H1 (cell line): ENCODE measurements at regions not wholly inside any gene's neighbourhood (a gene's known extent, or its start where the extent isn't known, plus 50 kb on each side); places are given as distances from the start of the nearest gene placed in this dataset.

Experiments used
- CTCF ChIA-PET: fragments of 300-600 bp; sonication (Branson Sonifier 250); formaldehyde crosslinking; loops from one replicate; lab custom pipeline; 2021; ENCODE audit not compliant: partially characterized antibody; lab: Charles Lee
- POLR2A ChIA-PET: fragments of 300-600 bp; sonication (Branson Sonifier 250); formaldehyde crosslinking; loops from one replicate; lab custom pipeline; 2021; ENCODE audit warnings: inconsistent platforms; ENCODE audit not compliant: partially characterized antibody; lab: Charles Lee
- DNase-seq, 2 experiments: peaks; one replicate each; pipeline versions ENCODE4 v3.0.0 to v3.0.0-alpha.2; 2010 to 2022; ENCODE audit warnings: low spot score in 2 of 2, low read depth in 1 of 2, mixed read lengths in 1 of 2
- FAIRE-seq: peaks from 2 replicates; lab custom pipeline; 2011; peaks lifted over from hg19 to GRCh38; lab: Jason Lieb, UNC
- H2AFZ ChIP-seq: 2 replicates; pipeline ENCODE4 v1.8.1; 2012; ENCODE audit warnings: low read length, inconsistent platforms
- H2AK5ac ChIP-seq: 2 replicates; pipeline ENCODE4 v1.6.1; 2013; ENCODE audit warnings: low read depth, low read length
- H2BK120ac ChIP-seq: replicated peaks from 2 replicates; pipeline ENCODE3; 2013; ENCODE audit warnings: low read depth, low read length, inconsistent platforms
- H2BK12ac ChIP-seq: 2 replicates; pipeline ENCODE4 v1.6.1; 2013; ENCODE audit warnings: low read depth, low read length
- H2BK15ac ChIP-seq: 2 replicates; pipeline ENCODE4 v1.6.1; 2013; ENCODE audit warnings: low read length
- H2BK20ac ChIP-seq: 2 replicates; pipeline ENCODE4 v1.6.1; 2013; ENCODE audit warnings: low read length
- H2BK5ac ChIP-seq: 2 replicates; pipeline ENCODE4 v1.6.1; 2013; ENCODE audit warnings: low read depth, low read length
- H3K14ac ChIP-seq: 2 replicates; pipeline ENCODE4 v1.6.1; 2013; ENCODE audit warnings: inconsistent platforms; ENCODE audit not compliant: insufficient read length
- H3K18ac ChIP-seq: 2 replicates; pipeline ENCODE4 v1.6.1; 2013; ENCODE audit warnings: low read length; ENCODE audit errors: extremely low read depth
- H3K23ac ChIP-seq: 2 replicates; pipeline ENCODE4 v1.6.1; 2013; ENCODE audit warnings: inconsistent platforms; ENCODE audit not compliant: insufficient read length
- H3K23me2 ChIP-seq: 2 replicates; pipeline ENCODE4 v1.6.1; 2013; ENCODE audit warnings: low read depth, low read length
- H3K27ac ChIP-seq: 2 replicates; pipeline ENCODE4 v1.6.1; 2011; ENCODE audit warnings: low read depth, low read length, inconsistent platforms
- H3K27me3 ChIP-seq, 4 experiments: replicated peaks in 1 of 4; 1 replicate in 1 of 4; 2 replicates in 3 of 4; pipeline versions ENCODE4 v1.6.1 to v1.8.1; 2011 to 2013; ENCODE audit warnings: low read length in 3 of 4, mild to moderate bottlenecking in 3 of 4, inconsistent platforms in 2 of 4, mixed read lengths in 2 of 4, moderate library complexity in 1 of 4; ENCODE audit not compliant: control insufficient read depth in 3 of 4, insufficient read depth in 3 of 4; ENCODE audit errors: extremely low read depth in 1 of 4
- H3K36me3 ChIP-seq, 4 experiments: 2 replicates each; pipeline versions ENCODE4 v1.6.1 to v1.8.1; 2011 to 2013; ENCODE audit warnings: mild to moderate bottlenecking in 4 of 4, low read length in 3 of 4, moderate library complexity in 2 of 4, control low read depth in 1 of 4, inconsistent platforms in 1 of 4; ENCODE audit not compliant: insufficient read depth in 4 of 4, control insufficient read depth in 2 of 4
- H3K4ac ChIP-seq: replicated peaks from 2 replicates; pipeline ENCODE3; 2013; ENCODE audit warnings: low read length, low read depth, mixed read lengths, inconsistent platforms; ENCODE audit not compliant: insufficient read length
- H3K4me1 ChIP-seq, 4 experiments: replicated peaks in 1 of 4; 1 replicate in 1 of 4; 2 replicates in 3 of 4; pipeline versions ENCODE4 v1.6.1 to v1.8.1; 2011 to 2013; ENCODE audit warnings: low read length in 3 of 4, inconsistent platforms in 2 of 4, mixed read lengths in 1 of 4; ENCODE audit not compliant: insufficient read depth in 4 of 4, control insufficient read depth in 3 of 4
- H3K4me2 ChIP-seq, 2 experiments: 2 replicates each; pipeline versions ENCODE4 v1.6.1 to v1.8.1; 2011 to 2013; ENCODE audit warnings: low read depth in 2 of 2, low read length in 2 of 2, control low read depth in 1 of 2, inconsistent platforms in 1 of 2, mild to moderate bottlenecking in 1 of 2; ENCODE audit not compliant: insufficient read depth in 1 of 2
- H3K4me3 ChIP-seq, 4 experiments: fragments of 200-600, 300-600 bp in 1 of 4; sonication (generic), shearing (Covaris generic), sonication (Bioruptor Twin) in 1 of 4; 2 replicates each; pipeline versions ENCODE4 v1.5.1 to v1.8.1; 2011 to 2016; ENCODE audit warnings: low read length in 4 of 4, low read depth in 3 of 4, control low read depth in 2 of 4, inconsistent platforms in 2 of 4, mild to moderate bottlenecking in 2 of 4, mixed read lengths in 1 of 4, moderate library complexity in 1 of 4; ENCODE audit not compliant: insufficient read depth in 2 of 4; ENCODE audit errors: extremely low read depth in 1 of 4
- H3K56ac ChIP-seq: replicated peaks from 2 replicates; pipeline ENCODE3; 2013; ENCODE audit warnings: low read depth, mild to moderate bottlenecking, mixed read lengths, low read length, inconsistent platforms; ENCODE audit not compliant: insufficient read length
- H3K79me1 ChIP-seq: 2 replicates; pipeline ENCODE4 v1.6.1; 2013; ENCODE audit warnings: low read depth, low read length, control low read depth
- H3K79me2 ChIP-seq, 2 experiments: 2 replicates each; pipeline versions ENCODE4 v1.6.1 to v1.8.1; 2012 to 2013; ENCODE audit warnings: low read length in 2 of 2, mild to moderate bottlenecking in 2 of 2, inconsistent platforms in 1 of 2; ENCODE audit not compliant: insufficient read depth in 2 of 2, control insufficient read depth in 1 of 2
- H3K9ac ChIP-seq, 4 experiments: replicated peaks in 1 of 4; 1 replicate in 1 of 4; 2 replicates in 3 of 4; pipeline versions ENCODE4 v1.6.1 to v1.8.1; 2011 to 2013; ENCODE audit warnings: low read depth in 3 of 4, low read length in 3 of 4, control low read depth in 2 of 4, mild to moderate bottlenecking in 2 of 4, moderate library complexity in 2 of 4, inconsistent platforms in 1 of 4; ENCODE audit errors: extremely low read depth in 1 of 4
- H3K9me3 ChIP-seq, 2 experiments: 2 replicates each; pipeline versions ENCODE4 v1.6.1 to v1.8.1; 2012 to 2013; ENCODE audit warnings: mild to moderate bottlenecking in 2 of 2, moderate library complexity in 2 of 2, control low read depth in 1 of 2, inconsistent platforms in 1 of 2, low read depth in 1 of 2, low read length in 1 of 2, mixed read lengths in 1 of 2; ENCODE audit not compliant: insufficient read depth in 2 of 2
- H4K20me1 ChIP-seq, 2 experiments: replicated peaks in 1 of 2; 2 replicates each; pipeline versions ENCODE3 to v1.8.1; 2011 to 2013; ENCODE audit warnings: inconsistent platforms in 2 of 2, low read length in 2 of 2, mild to moderate bottlenecking in 1 of 2; ENCODE audit not compliant: insufficient read depth in 2 of 2, control insufficient read depth in 1 of 2
- H4K5ac ChIP-seq: 2 replicates; pipeline ENCODE4 v1.6.1; 2013; ENCODE audit warnings: low read length, low read depth, mixed read lengths, inconsistent platforms; ENCODE audit not compliant: insufficient read length
- H4K8ac ChIP-seq: 2 replicates; pipeline ENCODE4 v1.8.0; 2013; ENCODE audit warnings: mild to moderate bottlenecking, moderate library complexity, low read length, inconsistent platforms; ENCODE audit not compliant: insufficient read depth; ENCODE audit errors: extremely low read depth
- H4K91ac ChIP-seq: replicated peaks from 2 replicates; pipeline ENCODE3; 2013; ENCODE audit warnings: low read length, mixed read lengths, inconsistent platforms; ENCODE audit not compliant: insufficient read length
- ASH2L ChIP-seq: fragments of 200-600, 300-600 bp; sonication (generic); IDR thresholded peaks from one replicate; pipeline ENCODE4 v1.7.1; 2017; ENCODE audit warnings: low read length
- CHD1 ChIP-seq: IDR thresholded peaks from 2 replicates; pipeline ENCODE4 v1.6.1; 2012; ENCODE audit warnings: low read depth, low read length, improper control_type of control experiment
- CHD2 ChIP-seq: IDR thresholded peaks from 2 replicates; pipeline ENCODE4 v1.6.1; 2012; ENCODE audit warnings: low read length, improper control_type of control experiment
- FOSL1 ChIP-seq: IDR thresholded peaks from 2 replicates; pipeline ENCODE4 v1.6.1; 2011; ENCODE audit warnings: mild to moderate bottlenecking, low read depth, low read length, moderate library complexity; ENCODE audit not compliant: insufficient read depth
- GTF2F1 ChIP-seq: IDR thresholded peaks from 2 replicates; pipeline ENCODE4 v1.6.1; 2012; ENCODE audit warnings: low read depth, low read length, improper control_type of control experiment, borderline replicate concordance
- JUND ChIP-seq: IDR thresholded peaks from 2 replicates; pipeline ENCODE4 v1.6.1; 2011; ENCODE audit warnings: mild to moderate bottlenecking, improper control_type of control experiment, low read length
- RAD21 ChIP-seq, 2 experiments: IDR thresholded peaks in 1 of 2; conservative IDR thresholded peaks in 1 of 2; 2 replicates each; pipeline ENCODE4 v1.6.1; 2011; ENCODE audit warnings: low read depth in 2 of 2, low read length in 2 of 2, improper control_type of control experiment in 1 of 2, inconsistent platforms in 1 of 2, mild to moderate bottlenecking in 1 of 2, moderate library complexity in 1 of 2
- SIRT6 ChIP-seq: IDR thresholded peaks from one replicate; pipeline ENCODE4 v1.7.1; 2012; ENCODE audit warnings: low read length, inconsistent platforms
- SP1 ChIP-seq: IDR thresholded peaks from 2 replicates; pipeline ENCODE4 v1.6.1; 2011; ENCODE audit warnings: low read depth, low read length
- SP2 ChIP-seq: IDR thresholded peaks from 2 replicates; pipeline ENCODE4 v1.6.1; 2012; ENCODE audit warnings: mild to moderate bottlenecking, low read length, inconsistent platforms
- TBP ChIP-seq: IDR thresholded peaks from 2 replicates; pipeline ENCODE4 v1.6.1; 2011; ENCODE audit warnings: low read depth, low read length, improper control_type of control experiment
- WGBS, 2 experiments: shearing (Covaris generic) in 1 of 2; methylation state at CpG; one replicate each; pipeline versions ENCODE4 v1.1.6 to v1.1.7; 2013 to 2015; ENCODE audit warnings: low lambda C conversion rate in 2 of 2, mixed read lengths in 2 of 2, inconsistent platforms in 1 of 2, low coverage in 1 of 2, missing lambda C conversion rate in 1 of 2; ENCODE audit not compliant: insufficient replicate concordance in 2 of 2, insufficient coverage in 1 of 2, insufficient read length in 1 of 2; ENCODE audit errors: extremely low coverage in 1 of 2, missing lambda C conversion rate in 1 of 2; 5-methylcytosine and 5-hydroxymethylcytosine counted together
- TF ChIP-seq, protein P1 (sequence below), 3 experiments: IDR thresholded peaks; 1 replicate in 2 of 3; 2 replicates in 1 of 3; pipeline versions ENCODE4 v1.5.1 to v1.6.1; 2011; ENCODE audit warnings: low read length in 3 of 3, mild to moderate bottlenecking in 3 of 3, inconsistent platforms in 2 of 3, low read depth in 1 of 3, moderate library complexity in 1 of 3; ENCODE audit not compliant: insufficient read depth in 1 of 3; ENCODE audit errors: control extremely low read depth in 1 of 3
- TF ChIP-seq, protein P2 (sequence below): IDR thresholded peaks from 2 replicates; pipeline ENCODE4 v1.6.1; 2012; ENCODE audit warnings: inconsistent platforms

DNA sequence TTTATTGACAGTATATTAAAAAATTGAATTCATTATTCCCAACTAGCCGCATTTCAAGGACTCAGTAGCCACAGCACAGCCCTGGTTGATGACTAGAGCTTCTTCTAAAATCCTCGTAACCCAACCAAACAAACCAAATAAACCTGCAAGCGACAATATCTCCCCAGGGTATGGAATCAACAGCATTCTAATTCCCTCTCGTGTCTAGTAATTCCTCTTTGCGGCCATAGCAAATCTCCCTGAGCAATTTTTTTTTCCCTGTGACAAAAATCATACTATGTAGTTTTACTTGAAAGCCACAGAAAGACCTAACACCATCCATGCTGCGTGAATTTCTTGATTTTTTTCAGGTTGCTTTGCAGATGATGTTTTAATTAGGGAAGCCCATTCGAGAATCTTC is 143.4 kb upstream of the MYOCD start:
- H3K9me3 ChIP-seq: no peaks in the 10 kb centered on the region
- no peaks in the 10 kb centered on the region for H3K79me1 ChIP-seq
- no peaks in the 10 kb centered on the region for H3K27me3 ChIP-seq
- no peak overlapping the region for H2BK12ac ChIP-seq
- H4K8ac ChIP-seq: no peak overlapping the region
- no peak overlapping the region for H2BK120ac ChIP-seq
- ChIA-PET CTCF (interaction anchor here (0.7 to 1.0 kb wide), 3 partner anchors 13 to 140 kb away, joined by 3 to 8 read pairs (median 3); no protein-coding TSS in a partner anchor), POLR2A (no interaction called here)
- no peak overlapping the region for H2BK20ac ChIP-seq
- H3K36me3 ChIP-seq: no peaks in the 10 kb centered on the region
- H3K23me2 ChIP-seq: no peaks in the 10 kb centered on the region
- no peak overlapping the region for H3K18ac ChIP-seq
- H4K20me1 ChIP-seq: no peaks in the 10 kb centered on the region
- no peak overlapping the region for H4K5ac ChIP-seq
- no peak overlapping the region for H3K9ac ChIP-seq
- H3K4me1 ChIP-seq: no peaks in the 10 kb centered on the region; a peak in 1 of 7 replicates
- no peak overlapping the region for H3K27ac ChIP-seq
- 93% methylated on average over 7 of the region's 7 CpGs; no CpG with 5 or more reads in 1 of the 2 experiments for WGBS, 2 experiments
- H3K4me2 ChIP-seq: no peak overlapping the region
- TF ChIP-seq TBP (no peak), FOSL1 (no peak), SP2 (no peak), RAD21 (IDR thresholded peaks at IDR 0.05 in 1 of 2, conservative IDR thresholded peaks at IDR 0.05 in 1 of 2; ENCODE audit: low read depth in 2 of 2, low read length in 2 of 2) (no peak), SIRT6 (no peak), ASH2L (no peak), GTF2F1 (no peak), CHD1 (no peak), JUND (no peak), CHD2 (no peak), SP1 (no peak)
- TF ChIP-seq, protein P1, sequence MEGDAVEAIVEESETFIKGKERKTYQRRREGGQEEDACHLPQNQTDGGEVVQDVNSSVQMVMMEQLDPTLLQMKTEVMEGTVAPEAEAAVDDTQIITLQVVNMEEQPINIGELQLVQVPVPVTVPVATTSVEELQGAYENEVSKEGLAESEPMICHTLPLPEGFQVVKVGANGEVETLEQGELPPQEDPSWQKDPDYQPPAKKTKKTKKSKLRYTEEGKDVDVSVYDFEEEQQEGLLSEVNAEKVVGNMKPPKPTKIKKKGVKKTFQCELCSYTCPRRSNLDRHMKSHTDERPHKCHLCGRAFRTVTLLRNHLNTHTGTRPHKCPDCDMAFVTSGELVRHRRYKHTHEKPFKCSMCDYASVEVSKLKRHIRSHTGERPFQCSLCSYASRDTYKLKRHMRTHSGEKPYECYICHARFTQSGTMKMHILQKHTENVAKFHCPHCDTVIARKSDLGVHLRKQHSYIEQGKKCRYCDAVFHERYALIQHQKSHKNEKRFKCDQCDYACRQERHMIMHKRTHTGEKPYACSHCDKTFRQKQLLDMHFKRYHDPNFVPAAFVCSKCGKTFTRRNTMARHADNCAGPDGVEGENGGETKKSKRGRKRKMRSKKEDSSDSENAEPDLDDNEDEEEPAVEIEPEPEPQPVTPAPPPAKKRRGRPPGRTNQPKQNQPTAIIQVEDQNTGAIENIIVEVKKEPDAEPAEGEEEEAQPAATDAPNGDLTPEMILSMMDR (IDR thresholded peaks at IDR 0.05; ENCODE audit: control extremely low read depth in 1 of 3, insufficient read depth in 1 of 3, low read depth in 1 of 3, low read length in 3 of 3): no peak
- TF ChIP-seq, protein P2, sequence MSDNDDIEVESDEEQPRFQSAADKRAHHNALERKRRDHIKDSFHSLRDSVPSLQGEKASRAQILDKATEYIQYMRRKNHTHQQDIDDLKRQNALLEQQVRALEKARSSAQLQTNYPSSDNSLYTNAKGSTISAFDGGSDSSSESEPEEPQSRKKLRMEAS: no peak
- H2BK5ac ChIP-seq: no peak overlapping the region
- no peak overlapping the region for H3K4me3 ChIP-seq
- no peak overlapping the region for H3K14ac ChIP-seq
- H3K79me2 ChIP-seq: no peaks in the 10 kb centered on the region
- FAIRE-seq (no peak), DNase-seq (no peak)
- no peak overlapping the region for H2BK15ac ChIP-seq
- H3K4ac ChIP-seq: no peak overlapping the region
- no peak overlapping the region for H4K91ac ChIP-seq
- H2AFZ ChIP-seq: no peak overlapping the region
- no peak overlapping the region for H2AK5ac ChIP-seq
- H3K23ac ChIP-seq: no peak overlapping the region
- no peak overlapping the region for H3K56ac ChIP-seq
